GM12891 (cell line): ENCODE measurements at regions not wholly inside any gene's neighbourhood (a gene's known extent, or its start where the extent isn't known, plus 50 kb on each side); places are given as distances from the start of the nearest gene placed in this dataset.

Experiments used
- PAX5 ChIP-seq: IDR thresholded peaks from 2 replicates; pipeline ENCODE4 v1.6.1; 2011; ENCODE audit warnings: low read length, moderate library complexity, mild to moderate bottlenecking; ENCODE audit not compliant: insufficient read depth, severe bottlenecking
- POLR2A ChIP-seq: IDR thresholded peaks from 2 replicates; pipeline ENCODE4 v1.6.1; 2011; ENCODE audit warnings: low read depth, low read length, control low read depth
- POLR2AphosphoS5 ChIP-seq: IDR thresholded peaks from 2 replicates; pipeline ENCODE4 v1.6.1; 2011; ENCODE audit warnings: low read depth, low read length, control low read depth
- POU2F2 ChIP-seq: IDR thresholded peaks from 2 replicates; pipeline ENCODE4 v1.6.1; 2011; ENCODE audit warnings: low read depth, mild to moderate bottlenecking, control low read depth, low read length, moderate library complexity
- SPI1 ChIP-seq: IDR thresholded peaks from 2 replicates; pipeline ENCODE4 v1.6.1; 2011; ENCODE audit warnings: low read depth, low read length, control low read depth
- TAF1 ChIP-seq: IDR thresholded peaks from 2 replicates; pipeline ENCODE4 v1.6.1; 2011; ENCODE audit warnings: low read depth, low read length, control low read depth

DNA sequence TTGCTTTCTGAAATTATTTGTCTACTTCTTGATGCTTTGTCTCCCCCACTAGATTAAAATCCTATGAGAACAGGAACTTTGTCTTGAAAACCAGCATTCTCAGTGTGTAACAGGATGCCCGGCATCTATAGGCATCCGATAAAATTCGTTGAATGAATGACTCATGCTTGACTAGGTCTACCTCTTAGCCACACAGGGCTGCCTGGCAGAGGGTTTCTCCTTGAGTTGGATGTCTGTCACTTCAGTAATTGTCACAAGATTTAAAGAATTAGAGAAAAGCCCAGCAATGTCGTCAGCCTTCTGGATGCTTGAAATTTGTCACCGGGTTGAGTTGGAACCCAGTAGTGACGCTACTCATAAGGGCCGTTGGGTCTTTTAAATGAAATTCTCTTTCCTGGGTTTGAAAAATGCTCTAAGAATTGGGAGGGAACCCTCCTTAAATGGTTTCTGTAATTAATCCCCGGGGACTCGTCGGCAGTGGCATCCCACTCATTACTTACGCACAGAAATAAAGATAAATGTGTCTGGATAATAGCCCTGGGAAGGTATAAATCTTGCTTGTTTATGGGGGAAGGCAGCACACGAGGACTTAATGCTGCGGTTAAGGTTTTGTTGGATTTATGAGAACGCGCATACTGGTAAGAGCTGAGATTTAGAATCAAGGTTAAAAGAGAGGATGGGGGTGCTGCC is 194.1 kb downstream of the AACS start:
- TF ChIP-seq POLR2A (no peak), POLR2AphosphoS5 (no peak), POU2F2 (no peak), TAF1 (no peak), SPI1 (no peak), PAX5 (no peak)
